Lung (tissue), 11 donors: ENCODE measurements at regions not wholly inside any gene's neighbourhood (a gene's known extent, or its start where the extent isn't known, plus 50 kb on each side); places are given as distances from the start of the nearest gene placed in this dataset.

Source experiments
- ATAC-seq: fragments of 200-7000 bp; cut with Tn5 transposase; one replicate; pipeline ENCODE4 v1.9.1; 2020; ENCODE audit warnings: moderate number of reproducible peaks; ENCODE audit not compliant: insufficient read depth, low FRiP score
- DNase-seq, 3 donors: peaks; one replicate each; pipeline ENCODE4 v3.0.0-alpha.2; 2013 to 2017
- H3K27ac ChIP-seq, 2 donors: one replicate each; pipeline ENCODE4 v1.5.1; 2013; ENCODE audit warnings: mild to moderate bottlenecking in 2 of 2, moderate library complexity in 2 of 2, control low read depth in 1 of 2, inconsistent platforms in 1 of 2, low read depth in 1 of 2, low read length in 1 of 2
- H3K27me3 ChIP-seq, 3 donors: one replicate each; pipeline ENCODE4 v1.5.1; 2013; ENCODE audit warnings: low read length in 2 of 3; ENCODE audit not compliant: control insufficient read depth in 3 of 3, insufficient read depth in 3 of 3
- H3K36me3 ChIP-seq, 4 donors: one replicate each; pipeline ENCODE4 v1.5.1; 2013; ENCODE audit warnings: low read length in 4 of 4, mild to moderate bottlenecking in 1 of 4, moderate library complexity in 1 of 4; ENCODE audit not compliant: control insufficient read depth in 4 of 4, insufficient read depth in 4 of 4
- H3K4me1 ChIP-seq, 5 donors: one replicate each; pipeline ENCODE4 v1.5.1; 2013; ENCODE audit warnings: low read length in 5 of 5, mild to moderate bottlenecking in 2 of 5, moderate library complexity in 1 of 5; ENCODE audit not compliant: control insufficient read depth in 5 of 5, insufficient read depth in 5 of 5
- H3K4me3 ChIP-seq: one replicate; pipeline ENCODE4 v1.5.1; 2013; ENCODE audit warnings: mild to moderate bottlenecking, control low read depth, moderate library complexity
- H3K9ac ChIP-seq, 2 donors: one replicate each; pipeline ENCODE4 v1.5.1; 2013; ENCODE audit warnings: low read length in 2 of 2, control low read depth in 1 of 2; ENCODE audit not compliant: insufficient read depth in 1 of 2
- H3K9me3 ChIP-seq, 4 donors: one replicate each; pipeline ENCODE4 v1.5.1; 2013; ENCODE audit warnings: low read length in 3 of 4, mild to moderate bottlenecking in 1 of 4, moderate library complexity in 1 of 4; ENCODE audit not compliant: control insufficient read depth in 4 of 4, insufficient read depth in 3 of 4
- WGBS, 2 donors: extraction: QIAGEN DNeasy Blood & Tissue Kit; methylation state at CpG; one replicate each; pipeline ENCODE4 v1.1.7; 2013; 5-methylcytosine and 5-hydroxymethylcytosine counted together
- TF ChIP-seq, protein P1 (sequence below): IDR thresholded peaks from 2 replicates; pipeline ENCODE4 v1.5.1; 2012; ENCODE audit warnings: mild to moderate bottlenecking; ENCODE audit errors: control extremely low read depth, extremely low read depth
- donor health status: control.
- donor health status: control.
- donor health status: Bipolar disorder and iron deficiency.
- donor health status: healthy.
- donor health status: DM: yes; HTN: yes; CAD: no.

DNA sequence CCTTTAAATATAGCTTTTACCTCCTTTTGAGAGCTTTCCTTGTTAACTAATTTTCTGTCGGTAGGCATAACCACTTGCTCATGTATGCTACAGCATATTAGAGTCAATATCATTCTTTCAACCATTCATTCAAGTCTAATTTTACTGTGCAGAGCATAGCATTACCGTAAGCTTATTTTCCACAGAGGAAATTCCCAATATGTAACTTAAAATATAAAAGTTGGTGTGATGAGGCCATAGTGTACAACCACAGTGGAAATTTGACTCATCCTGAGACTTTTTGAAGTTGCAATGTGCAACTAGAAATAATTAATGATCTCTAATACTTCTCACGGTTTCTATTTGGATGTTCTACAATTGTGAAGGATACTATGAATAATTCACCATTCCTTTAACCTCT, 80.6 kb upstream of the KLF6 start:
- Histone ChIP-seq H3K9ac (no peak overlapping the region), H3K4me1 (peaks cover 0 to 10% (median 4%) of the 10 kb centered on the region in 5 donors), H3K4me3 (no peak overlapping the region), H3K36me3 (no peaks in the 10 kb centered on the region), H3K27me3 (no peaks in the 10 kb centered on the region), H3K9me3 (no peaks in the 10 kb centered on the region), H3K27ac (no peak overlapping the region)
- no peak for ATAC-seq
- 82 to 89% methylated on average over 3 of the region's 3 CpGs for WGBS, 2 donors
- TF ChIP-seq, protein P1, sequence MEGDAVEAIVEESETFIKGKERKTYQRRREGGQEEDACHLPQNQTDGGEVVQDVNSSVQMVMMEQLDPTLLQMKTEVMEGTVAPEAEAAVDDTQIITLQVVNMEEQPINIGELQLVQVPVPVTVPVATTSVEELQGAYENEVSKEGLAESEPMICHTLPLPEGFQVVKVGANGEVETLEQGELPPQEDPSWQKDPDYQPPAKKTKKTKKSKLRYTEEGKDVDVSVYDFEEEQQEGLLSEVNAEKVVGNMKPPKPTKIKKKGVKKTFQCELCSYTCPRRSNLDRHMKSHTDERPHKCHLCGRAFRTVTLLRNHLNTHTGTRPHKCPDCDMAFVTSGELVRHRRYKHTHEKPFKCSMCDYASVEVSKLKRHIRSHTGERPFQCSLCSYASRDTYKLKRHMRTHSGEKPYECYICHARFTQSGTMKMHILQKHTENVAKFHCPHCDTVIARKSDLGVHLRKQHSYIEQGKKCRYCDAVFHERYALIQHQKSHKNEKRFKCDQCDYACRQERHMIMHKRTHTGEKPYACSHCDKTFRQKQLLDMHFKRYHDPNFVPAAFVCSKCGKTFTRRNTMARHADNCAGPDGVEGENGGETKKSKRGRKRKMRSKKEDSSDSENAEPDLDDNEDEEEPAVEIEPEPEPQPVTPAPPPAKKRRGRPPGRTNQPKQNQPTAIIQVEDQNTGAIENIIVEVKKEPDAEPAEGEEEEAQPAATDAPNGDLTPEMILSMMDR: no peak
- DNase-seq: no peak

DNA sequence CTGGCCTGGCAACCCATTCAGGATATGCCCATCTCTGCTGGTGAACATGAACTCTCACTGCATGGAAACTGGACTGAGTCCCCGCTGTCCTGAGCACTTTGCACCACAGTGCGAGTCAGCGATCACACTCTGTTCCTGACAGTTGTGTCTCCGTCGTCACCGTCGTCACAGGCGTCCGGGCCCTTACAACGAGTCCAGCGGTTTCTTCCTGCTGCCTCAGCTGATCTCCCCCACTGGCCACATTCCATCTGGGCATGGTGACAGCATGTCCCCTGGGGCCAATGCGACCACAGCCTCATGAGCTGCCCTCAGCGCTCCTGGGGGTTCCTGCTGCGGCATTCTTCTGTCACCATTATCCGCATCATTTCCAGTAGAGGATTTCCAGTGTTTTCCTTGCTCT, 76.8 kb upstream of the KLF6 start:
- WGBS, 2 donors: 91 to 98% methylated on average over 15 of the region's 15 CpGs
- TF ChIP-seq, protein P1: no peak
- no peak for ATAC-seq

DNA sequence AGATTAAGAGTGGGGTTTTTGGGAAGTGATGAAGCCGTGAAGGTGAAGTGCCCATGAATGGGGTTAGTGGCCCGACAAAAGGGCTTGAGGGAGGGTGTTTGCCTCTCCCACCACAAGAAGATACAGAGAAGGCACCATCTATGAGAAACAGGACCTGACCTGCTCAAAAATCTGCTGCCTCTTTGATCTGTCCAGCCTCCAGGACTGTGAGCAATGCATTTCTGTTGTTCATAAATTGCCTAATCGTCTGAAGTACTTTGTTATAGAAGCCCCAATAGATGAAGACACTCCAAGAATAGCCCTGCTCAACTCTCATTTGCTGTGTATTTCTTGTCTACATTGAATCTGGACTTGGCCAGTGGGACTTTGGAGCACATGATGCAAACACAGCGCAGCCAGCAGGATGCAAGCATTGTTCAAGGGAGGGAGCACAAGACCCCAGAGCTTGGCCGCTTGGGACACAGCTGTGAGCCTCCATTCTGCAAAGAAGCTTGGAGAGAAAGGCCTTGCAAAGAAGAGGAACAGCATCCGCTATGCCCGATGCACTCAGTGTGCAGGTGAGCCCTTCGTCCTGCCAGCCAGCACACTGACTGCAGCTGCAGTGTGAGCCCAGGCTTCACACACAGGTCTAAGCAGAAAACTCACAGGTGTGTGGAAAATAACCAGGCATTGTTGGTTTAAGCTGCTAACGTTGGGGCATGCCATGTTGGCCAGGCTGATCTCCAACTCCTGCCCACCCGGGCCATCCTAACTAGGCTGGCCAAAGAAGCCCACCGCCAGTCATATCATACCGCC, 73.2 kb upstream of the KLF6 start:
- TF ChIP-seq, protein P1: no peak
- no peak overlapping the region for H3K4me3 ChIP-seq
- DNase-seq (no peak), ATAC-seq (no peak)
- 90 to 97% methylated on average over 12 of the region's 12 CpGs for WGBS, 2 donors
- no peak overlapping the region for H3K9ac ChIP-seq
- H3K27me3 ChIP-seq: no peaks in the 10 kb centered on the region
- no peak overlapping the region for H3K27ac ChIP-seq
- H3K4me1 ChIP-seq: peaks cover 0 to 17% (median 5%) of the 10 kb centered on the region in 5 donors
- H3K9me3 ChIP-seq: no peaks in the 10 kb centered on the region
- no peaks in the 10 kb centered on the region for H3K36me3 ChIP-seq

More for the DNA sequence above, 76.8 kb upstream of the KLF6 start:
- DNase-seq: peak in 2 of 3 donors; percentile 39 to 43
- H3K9ac ChIP-seq: no peak overlapping the region
- H3K9me3 ChIP-seq: no peaks in the 10 kb centered on the region
- H3K36me3 ChIP-seq: no peaks in the 10 kb centered on the region
- H3K27me3 ChIP-seq: no peaks in the 10 kb centered on the region
- no peak overlapping the region for H3K4me3 ChIP-seq
- peaks cover 0 to 10% (median 1%) of the 10 kb centered on the region in 5 donors for H3K4me1 ChIP-seq
- peak overlapping the region in 1 of 2 donors; percentile 66 for H3K27ac ChIP-seq
